ENCODE measurements at regions not wholly inside any gene's neighbourhood (a gene's known extent, or its start where the extent isn't known, plus 50 kb on each side); places are given as distances from the start of the nearest gene placed in this dataset.
A peak's percentile ranks its signal among the peaks of the same experiment; 100 is the strongest.

GRCh38 chr10:3676564-3676963, 108.4 kb downstream of the KLF6 start:
- H3K4me3 ChIP-seq (ENCODE audit: low read depth, low read length): no peak overlapping the region
- TF ChIP-seq, protein P1, sequence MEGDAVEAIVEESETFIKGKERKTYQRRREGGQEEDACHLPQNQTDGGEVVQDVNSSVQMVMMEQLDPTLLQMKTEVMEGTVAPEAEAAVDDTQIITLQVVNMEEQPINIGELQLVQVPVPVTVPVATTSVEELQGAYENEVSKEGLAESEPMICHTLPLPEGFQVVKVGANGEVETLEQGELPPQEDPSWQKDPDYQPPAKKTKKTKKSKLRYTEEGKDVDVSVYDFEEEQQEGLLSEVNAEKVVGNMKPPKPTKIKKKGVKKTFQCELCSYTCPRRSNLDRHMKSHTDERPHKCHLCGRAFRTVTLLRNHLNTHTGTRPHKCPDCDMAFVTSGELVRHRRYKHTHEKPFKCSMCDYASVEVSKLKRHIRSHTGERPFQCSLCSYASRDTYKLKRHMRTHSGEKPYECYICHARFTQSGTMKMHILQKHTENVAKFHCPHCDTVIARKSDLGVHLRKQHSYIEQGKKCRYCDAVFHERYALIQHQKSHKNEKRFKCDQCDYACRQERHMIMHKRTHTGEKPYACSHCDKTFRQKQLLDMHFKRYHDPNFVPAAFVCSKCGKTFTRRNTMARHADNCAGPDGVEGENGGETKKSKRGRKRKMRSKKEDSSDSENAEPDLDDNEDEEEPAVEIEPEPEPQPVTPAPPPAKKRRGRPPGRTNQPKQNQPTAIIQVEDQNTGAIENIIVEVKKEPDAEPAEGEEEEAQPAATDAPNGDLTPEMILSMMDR (IDR thresholded peaks at IDR 0.05; ENCODE audit: insufficient read depth, low read depth, low read length): no peak
- DNase-seq (ENCODE audit: low read depth): no peak

DNA sequence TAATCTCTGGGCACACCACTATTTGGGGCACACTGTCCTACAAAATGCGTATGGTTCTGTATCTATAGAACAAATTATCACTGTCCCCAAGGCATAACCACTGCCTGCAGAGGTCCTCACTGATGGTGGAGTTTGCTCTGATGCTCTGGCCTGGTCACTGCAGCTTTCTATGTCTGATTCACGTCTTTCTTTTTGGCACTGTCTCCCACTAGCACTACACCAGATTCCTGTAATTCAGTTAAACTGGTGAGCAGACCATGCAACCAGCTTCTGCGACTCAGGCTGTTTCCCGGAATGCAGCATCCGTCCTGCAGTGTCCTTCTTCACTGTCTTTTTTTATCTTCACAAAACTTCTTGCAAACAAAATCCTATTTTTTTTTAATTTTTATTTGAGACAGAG, 112.8 kb downstream of the KLF6 start:
- DNase-seq (ENCODE audit: low read depth): no peak
- TF ChIP-seq, protein P1 (IDR thresholded peaks at IDR 0.05; ENCODE audit: insufficient read depth, low read depth, low read length): no peak
- no peak overlapping the region for H3K4me3 ChIP-seq (ENCODE audit: low read depth, low read length)

DNA sequence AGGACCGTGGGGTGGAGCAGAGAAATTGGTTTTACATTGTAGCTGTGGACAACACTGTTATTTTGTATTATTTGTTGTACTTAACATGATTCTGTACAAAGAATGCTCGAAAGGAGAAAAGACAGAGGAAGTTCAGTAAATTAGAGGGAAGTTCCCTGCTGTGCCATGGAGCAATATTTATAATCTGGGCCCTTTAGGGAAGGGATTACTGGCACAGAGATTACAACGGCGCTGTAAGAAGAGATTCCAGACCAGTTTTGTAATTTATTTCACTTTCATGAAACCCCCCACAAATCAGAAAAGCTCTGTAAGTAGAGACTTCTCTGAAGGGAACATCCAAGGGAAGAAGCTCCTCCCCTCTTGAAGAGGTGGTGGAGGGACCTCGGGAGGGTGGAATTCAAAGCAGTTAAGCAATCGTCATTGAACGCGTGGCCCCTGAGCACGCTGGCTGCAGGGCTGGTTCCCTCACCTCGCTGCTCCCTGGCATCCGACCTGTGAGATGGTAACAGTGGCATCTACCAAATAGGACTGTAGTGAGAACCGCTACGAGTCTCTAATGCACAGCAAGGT, 113.5 kb downstream of the KLF6 start:
- TF ChIP-seq, protein P1 (IDR thresholded peaks at IDR 0.05; ENCODE audit: insufficient read depth, low read depth, low read length): no peak
- no peak overlapping the region for H3K4me3 ChIP-seq (ENCODE audit: low read depth, low read length)
- peak; percentile 16 for DNase-seq (ENCODE audit: low read depth)

DNA sequence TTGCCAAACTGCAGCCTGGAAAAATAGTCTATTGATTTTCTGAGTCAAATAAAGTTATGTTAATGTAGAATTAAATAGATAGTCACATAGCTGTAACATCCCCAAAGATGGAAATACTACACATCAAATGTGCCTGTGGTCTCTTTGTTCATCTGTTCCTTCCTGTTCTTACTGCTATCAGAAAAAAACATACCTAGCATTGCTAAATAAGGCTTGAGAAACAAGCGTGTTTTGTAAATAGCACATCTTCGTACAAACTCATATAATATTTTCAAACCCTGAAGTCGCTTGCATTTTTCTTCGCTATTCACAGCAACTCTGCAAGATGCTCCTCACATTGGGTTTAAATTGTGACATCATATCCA, 116.1 kb downstream of the KLF6 start:
- TF ChIP-seq, protein P1 (IDR thresholded peaks at IDR 0.05; ENCODE audit: insufficient read depth, low read depth, low read length): no peak
- DNase-seq (ENCODE audit: low read depth): no peak
- no peak overlapping the region for H3K4me3 ChIP-seq (ENCODE audit: low read depth, low read length)

GRCh38 chr10:3668276-3668965, 116.6 kb downstream of the KLF6 start:
- TF ChIP-seq, protein P1 (IDR thresholded peaks at IDR 0.05; ENCODE audit: insufficient read depth, low read depth, low read length): no peak
- no peak overlapping the region for H3K4me3 ChIP-seq (ENCODE audit: low read depth, low read length)
- peak; percentile 94 for DNase-seq (ENCODE audit: low read depth)

GRCh38 chr10:3666525-3667302, 118.3 kb downstream of the KLF6 start:
- no peak for DNase-seq (ENCODE audit: low read depth)
- TF ChIP-seq, protein P1 (IDR thresholded peaks at IDR 0.05; ENCODE audit: insufficient read depth, low read depth, low read length): no peak

More at GRCh38 chr10:3666525-3667302, 118.3 kb downstream of the KLF6 start:
- no peak overlapping the region for H3K4me3 ChIP-seq (ENCODE audit: low read depth, low read length)

All from fibroblast of villous mesenchyme (primary cell).